ENCODE measurements at regions not wholly inside any gene's neighbourhood (a gene's known extent, or its start where the extent isn't known, plus 50 kb on each side); places are given as distances from the start of the nearest gene placed in this dataset.
A peak's percentile ranks its signal among the peaks of the same experiment; 100 is the strongest.

- TF ChIP-seq, protein P1, sequence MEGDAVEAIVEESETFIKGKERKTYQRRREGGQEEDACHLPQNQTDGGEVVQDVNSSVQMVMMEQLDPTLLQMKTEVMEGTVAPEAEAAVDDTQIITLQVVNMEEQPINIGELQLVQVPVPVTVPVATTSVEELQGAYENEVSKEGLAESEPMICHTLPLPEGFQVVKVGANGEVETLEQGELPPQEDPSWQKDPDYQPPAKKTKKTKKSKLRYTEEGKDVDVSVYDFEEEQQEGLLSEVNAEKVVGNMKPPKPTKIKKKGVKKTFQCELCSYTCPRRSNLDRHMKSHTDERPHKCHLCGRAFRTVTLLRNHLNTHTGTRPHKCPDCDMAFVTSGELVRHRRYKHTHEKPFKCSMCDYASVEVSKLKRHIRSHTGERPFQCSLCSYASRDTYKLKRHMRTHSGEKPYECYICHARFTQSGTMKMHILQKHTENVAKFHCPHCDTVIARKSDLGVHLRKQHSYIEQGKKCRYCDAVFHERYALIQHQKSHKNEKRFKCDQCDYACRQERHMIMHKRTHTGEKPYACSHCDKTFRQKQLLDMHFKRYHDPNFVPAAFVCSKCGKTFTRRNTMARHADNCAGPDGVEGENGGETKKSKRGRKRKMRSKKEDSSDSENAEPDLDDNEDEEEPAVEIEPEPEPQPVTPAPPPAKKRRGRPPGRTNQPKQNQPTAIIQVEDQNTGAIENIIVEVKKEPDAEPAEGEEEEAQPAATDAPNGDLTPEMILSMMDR (IDR thresholded peaks at IDR 0.05): no peak
- 86 to 93% (median 91%) methylated on average over 1 of the region's 1 CpG for WGBS, 3 donors
- no peak for ATAC-seq
These were observed 651.5 kb upstream of the RIOK2 start for GRCh38 chr5:97834561-97834960.

DNA sequence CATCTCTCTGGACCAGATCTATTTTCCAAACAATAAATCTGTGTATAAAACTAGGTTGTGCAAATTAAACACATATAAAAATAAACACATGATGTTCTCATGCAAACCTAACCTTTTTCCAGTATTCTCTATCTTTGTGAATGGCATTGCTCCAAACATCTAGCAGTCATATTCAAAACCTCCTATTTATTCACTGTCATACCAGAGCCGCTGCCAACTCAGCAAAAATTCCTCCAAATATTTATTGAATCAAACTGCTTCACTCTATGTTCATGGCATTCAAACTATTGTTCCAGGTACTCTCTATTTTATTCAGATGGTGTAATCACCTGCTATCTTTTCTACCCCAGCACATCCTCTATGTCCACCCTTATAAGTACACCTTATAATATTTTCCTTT lies 652.1 kb upstream of the RIOK2 start:
- H3K27ac ChIP-seq: no peak overlapping the region
- ATAC-seq (no peak), DNase-seq (no peak)
- no peaks in the 10 kb centered on the region for H3K4me1 ChIP-seq
- TF ChIP-seq, protein P1 (IDR thresholded peaks at IDR 0.05): no peak
- no peak overlapping the region for H3K4me3 ChIP-seq
- intact Hi-C loops (cut with DNase I): no loop called here
- no peaks in the 10 kb centered on the region for H3K27me3 ChIP-seq (ENCODE audit: insufficient read depth in 3 of 3, low read length in 2 of 3)
- 84 to 91% (median 87%) methylated on average over 1 of the region's 1 CpG for WGBS, 3 donors
- no peaks in the 10 kb centered on the region for H3K36me3 ChIP-seq (ENCODE audit: insufficient read depth in 1 of 2, low read depth in 1 of 2)
- H3K9me3 ChIP-seq: no peaks in the 10 kb centered on the region

More at GRCh38 chr5:97834561-97834960, 651.5 kb upstream of the RIOK2 start:
- Histone ChIP-seq H3K4me1 (no peaks in the 10 kb centered on the region), H3K27me3 (ENCODE audit: insufficient read depth in 3 of 3, low read length in 2 of 3) (no peaks in the 10 kb centered on the region), H3K27ac (no peak overlapping the region), H3K36me3 (ENCODE audit: insufficient read depth in 1 of 2, low read depth in 1 of 2) (no peaks in the 10 kb centered on the region), H3K4me3 (no peak overlapping the region), H3K9me3 (no peaks in the 10 kb centered on the region)
- intact Hi-C loops (cut with DNase I): no loop called here
- DNase-seq: no peak

DNA sequence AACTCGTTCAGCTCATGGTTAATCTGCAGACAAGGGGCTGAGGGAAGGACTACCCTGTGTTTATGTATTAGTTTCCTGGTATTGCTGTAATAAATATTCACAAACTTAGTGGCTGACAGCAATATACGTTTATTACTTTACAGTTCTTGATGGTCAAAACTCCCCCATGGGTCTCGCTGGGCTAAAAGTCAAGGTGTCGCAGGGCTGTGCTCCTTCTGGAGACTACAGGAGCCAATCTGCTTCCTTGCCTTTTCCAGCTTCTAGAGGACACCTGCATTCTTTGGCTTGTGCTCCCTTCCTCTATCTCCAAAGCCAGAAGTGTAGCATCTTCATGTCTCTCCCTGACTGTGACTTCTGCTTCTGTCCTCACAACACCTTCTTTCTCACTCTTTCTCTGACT lies 653.8 kb upstream of the RIOK2 start:
- 89 to 93% (median 93%) methylated on average over 4 of the region's 4 CpGs for WGBS, 3 donors
- TF ChIP-seq, protein P1 (IDR thresholded peaks at IDR 0.05): no peak
- H3K9me3 ChIP-seq: no peaks in the 10 kb centered on the region
- H3K27ac ChIP-seq: no peak overlapping the region
- DNase-seq (no peak), ATAC-seq (no peak)
- H3K27me3 ChIP-seq (ENCODE audit: insufficient read depth in 3 of 3, low read length in 2 of 3): no peaks in the 10 kb centered on the region
- no peaks in the 10 kb centered on the region for H3K36me3 ChIP-seq (ENCODE audit: insufficient read depth in 1 of 2, low read depth in 1 of 2)
- no peaks in the 10 kb centered on the region for H3K4me1 ChIP-seq
- H3K4me3 ChIP-seq: no peak overlapping the region
- intact Hi-C loops (cut with DNase I): no loop called here

DNA sequence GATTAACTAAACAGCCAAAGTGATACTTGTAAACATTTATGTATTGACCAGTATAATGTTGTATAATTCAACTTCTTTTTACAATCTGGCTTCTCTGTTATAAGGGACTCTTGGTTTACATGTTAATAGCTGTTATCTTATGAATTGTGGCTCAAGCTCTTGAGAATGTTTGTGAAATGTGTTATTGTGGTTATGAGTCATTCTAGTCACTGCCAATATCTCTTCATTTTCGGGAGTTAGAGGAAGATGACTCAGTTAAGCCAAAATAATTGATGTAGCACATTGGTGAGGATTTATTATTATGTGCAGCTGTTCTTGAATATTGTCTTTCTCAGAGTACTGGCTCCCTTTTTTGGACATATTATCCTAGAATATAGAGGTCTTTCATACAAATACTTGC lies 655.2 kb upstream of the RIOK2 start:
- Histone ChIP-seq H3K4me3 (no peak overlapping the region), H3K27me3 (ENCODE audit: insufficient read depth in 3 of 3, low read length in 2 of 3) (no peaks in the 10 kb centered on the region), H3K27ac (no peak overlapping the region), H3K9me3 (no peaks in the 10 kb centered on the region), H3K4me1 (no peaks in the 10 kb centered on the region), H3K36me3 (ENCODE audit: insufficient read depth in 1 of 2, low read depth in 1 of 2) (no peaks in the 10 kb centered on the region)
- WGBS, 3 donors: 5 to 8% (median 5%) methylated on average over 1 of the region's 1 CpG
- DNase-seq: no peak
- intact Hi-C loops (cut with DNase I): no loop called here
- TF ChIP-seq, protein P1 (IDR thresholded peaks at IDR 0.05): no peak
- peak; percentile 51 to 64 (median 58) for ATAC-seq

GRCh38 chr5:97839341-97840086 lies 656.5 kb upstream of the RIOK2 start:
- Histone ChIP-seq H3K27ac (no peak overlapping the region), H3K4me1 (no peaks in the 10 kb centered on the region), H3K36me3 (ENCODE audit: insufficient read depth in 1 of 2, low read depth in 1 of 2) (no peaks in the 10 kb centered on the region), H3K9me3 (no peaks in the 10 kb centered on the region), H3K27me3 (ENCODE audit: insufficient read depth in 3 of 3, low read length in 2 of 3) (no peaks in the 10 kb centered on the region), H3K4me3 (no peak overlapping the region)
- intact Hi-C loops (cut with DNase I): no loop called here
- ATAC-seq: no peak
- DNase-seq: no peak
- WGBS, 3 donors: 72 to 79% (median 72%) methylated on average over 2 of the region's 2 CpGs
- TF ChIP-seq, protein P1 (IDR thresholded peaks at IDR 0.05): no peak
